ENCODE measurements at regions not wholly inside any gene's neighbourhood (a gene's known extent, or its start where the extent isn't known, plus 50 kb on each side); places are given as distances from the start of the nearest gene placed in this dataset.

DNA sequence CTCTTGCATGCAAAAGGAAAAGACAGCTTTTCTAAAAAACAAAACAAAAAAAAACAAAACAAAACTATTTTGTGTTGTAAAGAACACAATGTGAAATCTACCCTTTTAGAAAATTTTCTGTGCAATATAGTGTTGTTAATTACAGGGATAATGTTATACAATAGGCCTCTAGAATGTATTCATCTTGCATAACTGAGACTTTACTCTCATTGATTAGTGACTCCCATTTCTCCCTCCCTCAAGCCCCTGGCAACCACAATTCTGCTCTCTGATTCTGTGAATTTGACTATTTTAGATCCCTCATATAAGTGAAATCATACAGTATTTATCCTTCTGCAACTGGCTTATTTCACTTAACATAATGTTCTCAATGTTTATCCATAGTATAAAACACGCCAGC is 234.1 kb downstream of the TMEM161B start:
- ChIA-PET POLR2A (ENCODE audit: low non-redundant PET) (no interaction called here), CTCF (no interaction called here)
- Histone ChIP-seq H3K36me3 (ENCODE audit: insufficient read depth, low read length, poor library complexity, severe bottlenecking) (no peaks in the 10 kb centered on the region), H3K27me3 (replicated peaks; ENCODE audit: insufficient read depth, low read depth, low read length, poor library complexity) (no peaks in the 10 kb centered on the region), H3K4me1 (ENCODE audit: insufficient read depth, low read length, poor library complexity, severe bottlenecking) (no peaks in the 10 kb centered on the region), H3K9me3 (ENCODE audit: low read depth, low read length, poor library complexity, severe bottlenecking) (no peaks in the 10 kb centered on the region), H3K4me3 (ENCODE audit: low read depth, low read length, poor library complexity, severe bottlenecking) (no peak overlapping the region), H3K27ac (ENCODE audit: low read depth, low read length, poor library complexity, severe bottlenecking) (no peak overlapping the region)
- intact Hi-C loops (cut with micrococcal nuclease; ENCODE audit: unreplicated experiment) = no loop called here
- no TSS peak for BruUV-seq (replicated peaks)
- TF ChIP-seq, protein P1, sequence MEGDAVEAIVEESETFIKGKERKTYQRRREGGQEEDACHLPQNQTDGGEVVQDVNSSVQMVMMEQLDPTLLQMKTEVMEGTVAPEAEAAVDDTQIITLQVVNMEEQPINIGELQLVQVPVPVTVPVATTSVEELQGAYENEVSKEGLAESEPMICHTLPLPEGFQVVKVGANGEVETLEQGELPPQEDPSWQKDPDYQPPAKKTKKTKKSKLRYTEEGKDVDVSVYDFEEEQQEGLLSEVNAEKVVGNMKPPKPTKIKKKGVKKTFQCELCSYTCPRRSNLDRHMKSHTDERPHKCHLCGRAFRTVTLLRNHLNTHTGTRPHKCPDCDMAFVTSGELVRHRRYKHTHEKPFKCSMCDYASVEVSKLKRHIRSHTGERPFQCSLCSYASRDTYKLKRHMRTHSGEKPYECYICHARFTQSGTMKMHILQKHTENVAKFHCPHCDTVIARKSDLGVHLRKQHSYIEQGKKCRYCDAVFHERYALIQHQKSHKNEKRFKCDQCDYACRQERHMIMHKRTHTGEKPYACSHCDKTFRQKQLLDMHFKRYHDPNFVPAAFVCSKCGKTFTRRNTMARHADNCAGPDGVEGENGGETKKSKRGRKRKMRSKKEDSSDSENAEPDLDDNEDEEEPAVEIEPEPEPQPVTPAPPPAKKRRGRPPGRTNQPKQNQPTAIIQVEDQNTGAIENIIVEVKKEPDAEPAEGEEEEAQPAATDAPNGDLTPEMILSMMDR (conservative IDR thresholded peaks at IDR 0.05; ENCODE audit: low read depth, low read length) = no peak
- TF ChIP-seq EZH2 (IDR thresholded peaks at IDR 0.05; ENCODE audit: borderline replicate concordance, low read depth, low read length, poor library complexity, severe bottlenecking) = no peak
- DNase-seq (ENCODE audit: low spot score) = no peak

DNA sequence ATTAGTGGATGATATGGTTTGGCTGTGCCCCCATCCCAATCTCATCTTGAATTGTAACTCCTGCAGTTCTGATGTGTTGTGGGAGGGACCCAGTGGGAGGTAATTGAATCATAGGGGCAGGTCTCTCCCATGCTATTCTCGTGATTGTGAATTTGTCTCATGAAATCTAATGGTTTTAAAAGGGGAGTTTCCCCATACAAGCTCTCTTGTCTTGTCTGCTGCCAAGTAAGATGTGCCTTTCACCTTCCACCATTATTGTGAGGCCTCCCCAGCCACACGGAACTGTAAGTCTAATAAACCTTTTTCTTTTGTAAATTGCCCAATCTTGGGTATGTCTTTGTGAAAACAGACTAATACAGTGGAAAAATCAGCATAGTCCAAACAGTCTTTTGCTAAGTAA is 235.5 kb downstream of the TMEM161B start:
- intact Hi-C loops (cut with micrococcal nuclease; ENCODE audit: unreplicated experiment) = no loop called here
- BruUV-seq (replicated peaks) = no TSS peak
- no peaks in the 10 kb centered on the region for H3K9me3 ChIP-seq (ENCODE audit: low read depth, low read length, poor library complexity, severe bottlenecking)
- H3K4me3 ChIP-seq (ENCODE audit: low read depth, low read length, poor library complexity, severe bottlenecking) = no peak overlapping the region
- no peaks in the 10 kb centered on the region for H3K4me1 ChIP-seq (ENCODE audit: insufficient read depth, low read length, poor library complexity, severe bottlenecking)
- no peaks in the 10 kb centered on the region for H3K36me3 ChIP-seq (ENCODE audit: insufficient read depth, low read length, poor library complexity, severe bottlenecking)
- ChIA-PET POLR2A (ENCODE audit: low non-redundant PET) (no interaction called here), CTCF (no interaction called here)
- TF ChIP-seq EZH2 (IDR thresholded peaks at IDR 0.05; ENCODE audit: borderline replicate concordance, low read depth, low read length, poor library complexity, severe bottlenecking) = no peak
- TF ChIP-seq, protein P1 (conservative IDR thresholded peaks at IDR 0.05; ENCODE audit: low read depth, low read length) = no peak
- H3K27me3 ChIP-seq (replicated peaks; ENCODE audit: insufficient read depth, low read depth, low read length, poor library complexity) = no peaks in the 10 kb centered on the region
- H3K27ac ChIP-seq (ENCODE audit: low read depth, low read length, poor library complexity, severe bottlenecking) = no peak overlapping the region
- no peak for DNase-seq (ENCODE audit: low spot score)

DNA sequence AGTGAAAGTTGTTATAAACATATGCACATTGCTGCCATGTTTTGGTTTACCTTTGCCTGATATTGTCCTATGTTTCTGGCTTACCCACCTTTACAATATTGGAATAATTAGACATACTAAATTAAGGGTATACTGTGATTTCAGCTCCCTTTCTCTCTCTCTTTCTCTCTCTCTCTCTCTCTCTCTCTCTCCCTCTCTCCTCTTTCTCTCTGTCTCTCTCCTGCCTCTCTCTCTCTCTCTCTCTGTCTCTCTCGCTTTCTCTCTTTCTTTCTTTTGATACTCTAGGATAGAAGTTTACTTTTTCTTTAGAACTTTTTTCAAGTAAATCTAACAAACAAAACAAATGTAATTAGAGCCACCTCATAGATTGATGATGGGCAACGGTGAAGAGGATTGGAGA is 239.6 kb downstream of the TMEM161B start:
- Histone ChIP-seq H3K4me1 (ENCODE audit: insufficient read depth, low read length, poor library complexity, severe bottlenecking) (no peaks in the 10 kb centered on the region), H3K9me3 (ENCODE audit: low read depth, low read length, poor library complexity, severe bottlenecking) (no peaks in the 10 kb centered on the region), H3K27ac (ENCODE audit: low read depth, low read length, poor library complexity, severe bottlenecking) (no peak overlapping the region), H3K27me3 (replicated peaks; ENCODE audit: insufficient read depth, low read depth, low read length, poor library complexity) (no peaks in the 10 kb centered on the region), H3K36me3 (ENCODE audit: insufficient read depth, low read length, poor library complexity, severe bottlenecking) (no peaks in the 10 kb centered on the region), H3K4me3 (ENCODE audit: low read depth, low read length, poor library complexity, severe bottlenecking) (no peak overlapping the region)
- DNase-seq (ENCODE audit: low spot score) = no peak
- no peak for TF ChIP-seq EZH2 (IDR thresholded peaks at IDR 0.05; ENCODE audit: borderline replicate concordance, low read depth, low read length, poor library complexity, severe bottlenecking)
- TF ChIP-seq, protein P1 (conservative IDR thresholded peaks at IDR 0.05; ENCODE audit: low read depth, low read length) = no peak
- BruUV-seq (replicated peaks) = no TSS peak
- ChIA-PET CTCF (no interaction called here), POLR2A (ENCODE audit: low non-redundant PET) (interaction anchor here (0.6 kb wide), 1 partner anchor 882 kb away, joined by 6 read pairs; no protein-coding TSS in a partner anchor)
- intact Hi-C loops (cut with micrococcal nuclease; ENCODE audit: unreplicated experiment) = no loop called here

Data from A673 (cell line).